GM19397 (cell line): ENCODE measurements at regions not wholly inside any gene's neighbourhood (a gene's known extent, or its start where the extent isn't known, plus 50 kb on each side); places are given as distances from the start of the nearest gene placed in this dataset.

Experiments used
- ATAC-seq: cut with Tn5 transposase; IDR thresholded peaks from one replicate; pipeline ENCODE4 v1.9.1; 2021; ENCODE audit warnings: mild to moderate bottlenecking, moderate library complexity; ENCODE audit not compliant: unreplicated experiment

GRCh38 chr4:108342325-108342970, 173.7 kb upstream of the LEF1 start:
- ATAC-seq, result no peak

- no peak for ATAC-seq
These were observed 169.2 kb upstream of the LEF1 start for GRCh38 chr4:108337923-108338322.

GRCh38 chr4:108336076-108336475, 167.3 kb upstream of the LEF1 start:
- no peak for ATAC-seq

- ATAC-seq, result no peak
These were observed 166.3 kb upstream of the LEF1 start for GRCh38 chr4:108335081-108335480.

GRCh38 chr4:108334031-108334430, 165.3 kb upstream of the LEF1 start:
- no peak for ATAC-seq

- no peak for ATAC-seq
These were observed 164.7 kb upstream of the LEF1 start for GRCh38 chr4:108333353-108333942.

GRCh38 chr4:108331905-108332632, 163.3 kb upstream of the LEF1 start:
- no peak for ATAC-seq

GRCh38 chr4:108328383-108328732, 159.6 kb upstream of the LEF1 start:
- no peak for ATAC-seq

- ATAC-seq, result no peak
These were observed 159.1 kb upstream of the LEF1 start for GRCh38 chr4:108327642-108328382.

- no peak for ATAC-seq
These were observed 156.8 kb upstream of the LEF1 start for GRCh38 chr4:108325561-108325960.

GRCh38 chr4:108324450-108324849, 155.7 kb upstream of the LEF1 start:
- ATAC-seq, result no peak

- ATAC-seq, result no peak
These were observed 153.8 kb upstream of the LEF1 start for GRCh38 chr4:108322497-108322896.

- no peak for ATAC-seq
These were observed 151.3 kb upstream of the LEF1 start for GRCh38 chr4:108320061-108320460.

- no peak for ATAC-seq
These were observed 148.6 kb upstream of the LEF1 start for GRCh38 chr4:108317377-108317776.

- no peak for ATAC-seq
These were observed 147.0 kb upstream of the LEF1 start for GRCh38 chr4:108315694-108316093.

- ATAC-seq, result no peak
These were observed 146.3 kb upstream of the LEF1 start for GRCh38 chr4:108314900-108315589.

- no peak for ATAC-seq
These were observed 145.0 kb upstream of the LEF1 start for GRCh38 chr4:108313546-108314339.

GRCh38 chr4:108311313-108311712, 142.6 kb upstream of the LEF1 start:
- ATAC-seq, result no peak

- ATAC-seq, result no peak
These were observed 134.9 kb upstream of the LEF1 start for GRCh38 chr4:108303488-108304177.
